Liver (tissue), 8 donors: ENCODE measurements at regions not wholly inside any gene's neighbourhood (a gene's known extent, or its start where the extent isn't known, plus 50 kb on each side); places are given as distances from the start of the nearest gene placed in this dataset.

Experiments
- DNase-seq: peaks from one replicate; pipeline ENCODE4 v3.0.0-alpha.2; 2017; ENCODE audit warnings: low spot score
- H3K27ac ChIP-seq, 2 donors: one replicate each; pipeline ENCODE4 v1.7.0; 2013; ENCODE audit warnings: inconsistent platforms in 2 of 2, low read length in 2 of 2, control low read depth in 1 of 2, low read depth in 1 of 2, mild to moderate bottlenecking in 1 of 2
- H3K27me3 ChIP-seq, 4 donors: one replicate each; pipeline versions ENCODE4 v1.6.1 to v1.7.0; 2013; ENCODE audit warnings: low read length in 3 of 4, inconsistent platforms in 1 of 4, mild to moderate bottlenecking in 1 of 4, moderate library complexity in 1 of 4; ENCODE audit not compliant: control insufficient read depth in 4 of 4, insufficient read depth in 4 of 4
- H3K36me3 ChIP-seq, 4 donors: one replicate each; pipeline versions ENCODE4 v1.6.1 to v1.7.0; 2013; ENCODE audit warnings: low read length in 3 of 4, mild to moderate bottlenecking in 3 of 4, low read depth in 1 of 4, moderate library complexity in 1 of 4; ENCODE audit not compliant: control insufficient read depth in 4 of 4, insufficient read depth in 3 of 4
- H3K4me1 ChIP-seq, 4 donors: one replicate each; pipeline versions ENCODE4 v1.6.1 to v1.7.0; 2013; ENCODE audit warnings: low read length in 3 of 4, mild to moderate bottlenecking in 3 of 4, moderate library complexity in 1 of 4; ENCODE audit not compliant: control insufficient read depth in 4 of 4, insufficient read depth in 4 of 4
- H3K4me3 ChIP-seq, 3 donors: one replicate each; pipeline versions ENCODE4 v1.6.1 to v1.7.0; 2013; ENCODE audit warnings: low read length in 3 of 3, control low read depth in 1 of 3, low read depth in 1 of 3, mild to moderate bottlenecking in 1 of 3
- H3K9ac ChIP-seq, 2 donors: one replicate each; pipeline ENCODE4 v1.7.0; 2013; ENCODE audit warnings: low read length in 2 of 2, mild to moderate bottlenecking in 2 of 2, moderate library complexity in 2 of 2, control low read depth in 1 of 2, low read depth in 1 of 2
- H3K9me3 ChIP-seq, 4 donors: one replicate each; pipeline versions ENCODE4 v1.6.1 to v1.7.0; 2013; ENCODE audit warnings: low read length in 3 of 4; ENCODE audit not compliant: control insufficient read depth in 4 of 4
- ATF3 ChIP-seq: IDR thresholded peaks from 2 replicates; pipeline ENCODE4 v1.6.1; 2016; ENCODE audit warnings: antibody characterized with exemption
- CTCF ChIP-seq: fragments of 150-350 bp; IDR thresholded peaks from 2 replicates; pipeline ENCODE4 v1.5.1; 2017; ENCODE audit warnings: improper control_type of control experiment, low read depth, low read length; ENCODE audit not compliant: missing input control
- EGR1 ChIP-seq, 2 donors: IDR thresholded peaks; 2 replicates each; pipeline ENCODE4 v1.6.1; 2016 to 2018; ENCODE audit warnings: antibody characterized with exemption in 2 of 2, low read depth in 2 of 2
- FOXA1 ChIP-seq: IDR thresholded peaks from 2 replicates; pipeline ENCODE4 v1.6.1; 2016; ENCODE audit warnings: antibody characterized with exemption
- FOXA2 ChIP-seq: IDR thresholded peaks from 2 replicates; pipeline ENCODE4 v1.6.1; 2016; ENCODE audit warnings: antibody characterized with exemption
- GABPA ChIP-seq, 2 donors: IDR thresholded peaks in 1 of 2; conservative IDR thresholded peaks in 1 of 2; 2 replicates each; pipeline ENCODE4 v1.6.1; 2016; ENCODE audit warnings: antibody characterized with exemption in 2 of 2, mild to moderate bottlenecking in 1 of 2, moderate library complexity in 1 of 2
- HNF4A ChIP-seq, 2 donors: conservative IDR thresholded peaks; 2 replicates each; pipeline ENCODE4 v1.6.1; 2016; ENCODE audit warnings: antibody characterized with exemption in 2 of 2, mild to moderate bottlenecking in 2 of 2
- HNF4G ChIP-seq: IDR thresholded peaks from 2 replicates; pipeline ENCODE4 v1.6.1; 2016; ENCODE audit warnings: antibody characterized with exemption
- JUND ChIP-seq, 2 donors: IDR thresholded peaks; 2 replicates each; pipeline ENCODE4 v1.6.1; 2016; ENCODE audit warnings: antibody characterized with exemption in 2 of 2
- MAX ChIP-seq: IDR thresholded peaks from 2 replicates; pipeline ENCODE4 v1.6.1; 2016; ENCODE audit warnings: antibody characterized with exemption
- NR2F2 ChIP-seq: IDR thresholded peaks from 2 replicates; pipeline ENCODE4 v1.6.1; 2016; ENCODE audit warnings: antibody characterized with exemption
- RAD21 ChIP-seq, 2 donors: IDR thresholded peaks; 2 replicates each; pipeline ENCODE4 v1.6.1; 2016; ENCODE audit warnings: antibody characterized with exemption in 2 of 2, mild to moderate bottlenecking in 2 of 2
- REST ChIP-seq: IDR thresholded peaks from 2 replicates; pipeline ENCODE4 v1.6.1; 2016; ENCODE audit warnings: antibody characterized with exemption, mild to moderate bottlenecking
- SP1 ChIP-seq: IDR thresholded peaks from 2 replicates; pipeline ENCODE4 v1.6.1; 2018; ENCODE audit warnings: antibody characterized with exemption, mild to moderate bottlenecking
- TAF1 ChIP-seq: conservative IDR thresholded peaks from 2 replicates; pipeline ENCODE4 v1.6.1; 2016; ENCODE audit warnings: antibody characterized with exemption, mild to moderate bottlenecking
- YY1 ChIP-seq: IDR thresholded peaks from 2 replicates; pipeline ENCODE4 v1.6.1; 2016; ENCODE audit warnings: antibody characterized with exemption, mild to moderate bottlenecking
- ZBTB33 ChIP-seq: IDR thresholded peaks from 2 replicates; pipeline ENCODE4 v1.6.1; 2016; ENCODE audit warnings: antibody characterized with exemption
- WGBS: extraction: QIAGEN DNeasy Blood & Tissue Kit; methylation state at CpG from one replicate; pipeline ENCODE4 v1.1.7; 2013; 5-methylcytosine and 5-hydroxymethylcytosine counted together
- donor health status: healthy.
- donor health status: healthy.
- donor health status: healthy.
- donor health status: healthy.
- donor health status: healthy.

GRCh38 chr3:118707991-118708390 lies 326.7 kb downstream of the IGSF11 start:
- no peaks in the 10 kb centered on the region for H3K36me3 ChIP-seq
- no peak for DNase-seq
- H3K4me3 ChIP-seq, result no peak overlapping the region
- no peaks in the 10 kb centered on the region for H3K9me3 ChIP-seq
- H3K27me3 ChIP-seq, result peaks cover 0 to 4% (median 0%) of the 10 kb centered on the region in 4 donors
- TF ChIP-seq RAD21 (IDR thresholded peaks at IDR 0.05) (no peak), JUND (IDR thresholded peaks at IDR 0.05) (no peak), ATF3 (no peak), YY1 (no peak), EGR1 (IDR thresholded peaks at IDR 0.05; ENCODE audit: low read depth in 2 of 2) (no peak), FOXA1 (no peak), TAF1 (no peak), FOXA2 (no peak), GABPA (IDR thresholded peaks at IDR 0.05 in 1 of 2, conservative IDR thresholded peaks at IDR 0.05 in 1 of 2) (no peak), HNF4G (no peak)
- H3K9ac ChIP-seq, result no peak overlapping the region
- H3K27ac ChIP-seq, result no peak overlapping the region
- no peaks in the 10 kb centered on the region for H3K4me1 ChIP-seq

- Histone ChIP-seq H3K4me3 (no peak overlapping the region), H3K9me3 (no peaks in the 10 kb centered on the region), H3K27me3 (peaks cover 0 to 4% (median 0%) of the 10 kb centered on the region in 4 donors), H3K27ac (no peak overlapping the region), H3K9ac (no peak overlapping the region), H3K4me1 (no peaks in the 10 kb centered on the region), H3K36me3 (no peaks in the 10 kb centered on the region)
- 85% methylated on average over 2 of the region's 2 CpGs for WGBS
- TF ChIP-seq MAX, result no peak
- no peak for TF ChIP-seq GABPA (IDR thresholded peaks at IDR 0.05 in 1 of 2, conservative IDR thresholded peaks at IDR 0.05 in 1 of 2)
- TF ChIP-seq HNF4A (conservative IDR thresholded peaks at IDR 0.05), result no peak
- TF ChIP-seq FOXA2, result no peak
- no peak for TF ChIP-seq FOXA1
- TF ChIP-seq CTCF, result no peak
- no peak for TF ChIP-seq REST
- no peak for TF ChIP-seq EGR1 (IDR thresholded peaks at IDR 0.05; ENCODE audit: low read depth in 2 of 2)
- no peak for TF ChIP-seq TAF1
- TF ChIP-seq ATF3, result no peak
- TF ChIP-seq YY1, result no peak
- TF ChIP-seq RAD21 (IDR thresholded peaks at IDR 0.05), result no peak
- no peak for TF ChIP-seq NR2F2
- no peak for TF ChIP-seq SP1
- TF ChIP-seq JUND (IDR thresholded peaks at IDR 0.05), result no peak
- no peak for TF ChIP-seq ZBTB33
- no peak for DNase-seq
Observed at GRCh38 chr3:118710532-118710931, 324.1 kb downstream of the IGSF11 start.
